Activated T-helper 17 cell treated with anti-CD3 and anti-CD28 coated beads, Interleukin-2, amount 50 U/mL, for 72 hours (primary cell): ENCODE measurements at regions not wholly inside any gene's neighbourhood (a gene's known extent, or its start where the extent isn't known, plus 50 kb on each side); places are given as distances from the start of the nearest gene placed in this dataset.

Experiments
- ATAC-seq: fragments of 150-1000 bp; cut with Tn5 transposase; replicated peaks from 2 replicates; pipeline ENCODE4 v1.10.0; 2021; ENCODE audit warnings: mild to moderate bottlenecking, moderate library complexity
- H3K27ac Mint-ChIP-seq: one replicate; pipeline ENCODE4 v1.8.0; 2022; ENCODE audit warnings: mixed read lengths
- H3K27me3 Mint-ChIP-seq: one replicate; pipeline ENCODE4 v1.8.0; 2022; ENCODE audit warnings: mixed read lengths
- H3K36me3 Mint-ChIP-seq: one replicate; pipeline ENCODE4 v1.8.0; 2022; ENCODE audit warnings: low read depth, mild to moderate bottlenecking, mixed read lengths
- H3K4me1 Mint-ChIP-seq: one replicate; pipeline ENCODE4 v1.8.0; 2022; ENCODE audit warnings: mixed read lengths
- H3K4me3 Mint-ChIP-seq: one replicate; pipeline ENCODE4 v1.8.0; 2022; ENCODE audit warnings: mild to moderate bottlenecking, mixed read lengths
- H3K9me3 Mint-ChIP-seq: one replicate; pipeline ENCODE4 v1.8.0; 2022; ENCODE audit warnings: mixed read lengths

- Mint-ChIP-seq H3K36me3 (no peaks in the 10 kb centered on the region), H3K27me3 (peaks cover 8% of the 10 kb centered on the region), H3K9me3 (peaks cover 12% of the 10 kb centered on the region), H3K4me1 (no peaks in the 10 kb centered on the region), H3K27ac (no peak overlapping the region), H3K4me3 (no peak overlapping the region)
- ATAC-seq: no peak
Observed at GRCh38 chr5:124524552-124525232, 221.7 kb downstream of the ZNF608 start.

- H3K36me3 Mint-ChIP-seq: no peaks in the 10 kb centered on the region
- no peaks in the 10 kb centered on the region for H3K4me1 Mint-ChIP-seq
- no peak overlapping the region for H3K4me3 Mint-ChIP-seq
- H3K27ac Mint-ChIP-seq: no peak overlapping the region
- ATAC-seq: no peak
- H3K27me3 Mint-ChIP-seq: peaks cover 8% of the 10 kb centered on the region
- peaks cover 12% of the 10 kb centered on the region for H3K9me3 Mint-ChIP-seq
Observed at GRCh38 chr5:124523897-124524296, 222.5 kb downstream of the ZNF608 start.

- peaks cover 9% of the 10 kb centered on the region for H3K9me3 Mint-ChIP-seq
- peaks cover 5% of the 10 kb centered on the region for H3K27me3 Mint-ChIP-seq
- H3K27ac Mint-ChIP-seq: no peak overlapping the region
- no peaks in the 10 kb centered on the region for H3K4me1 Mint-ChIP-seq
- no peak for ATAC-seq
- no peak overlapping the region for H3K4me3 Mint-ChIP-seq
- no peaks in the 10 kb centered on the region for H3K36me3 Mint-ChIP-seq
Observed at GRCh38 chr5:124522992-124523391, 223.4 kb downstream of the ZNF608 start.

GRCh38 chr5:124521461-124522230 is 224.8 kb downstream of the ZNF608 start:
- H3K27me3 Mint-ChIP-seq: peaks cover 5% of the 10 kb centered on the region
- H3K4me1 Mint-ChIP-seq: no peaks in the 10 kb centered on the region
- H3K4me3 Mint-ChIP-seq: no peak overlapping the region
- H3K9me3 Mint-ChIP-seq: peaks cover 9% of the 10 kb centered on the region
- no peak for ATAC-seq
- no peaks in the 10 kb centered on the region for H3K36me3 Mint-ChIP-seq
- H3K27ac Mint-ChIP-seq: no peak overlapping the region

GRCh38 chr5:124519396-124519795 is 227.0 kb downstream of the ZNF608 start:
- ATAC-seq: no peak
- no peak overlapping the region for H3K4me3 Mint-ChIP-seq
- H3K4me1 Mint-ChIP-seq: no peaks in the 10 kb centered on the region
- H3K9me3 Mint-ChIP-seq: peaks cover 4% of the 10 kb centered on the region
- H3K27ac Mint-ChIP-seq: no peak overlapping the region
- peaks cover 5% of the 10 kb centered on the region for H3K27me3 Mint-ChIP-seq
- H3K36me3 Mint-ChIP-seq: no peaks in the 10 kb centered on the region

GRCh38 chr5:124516567-124516966 is 229.9 kb downstream of the ZNF608 start:
- ATAC-seq: no peak
- Mint-ChIP-seq H3K27me3 (no peaks in the 10 kb centered on the region), H3K4me1 (no peaks in the 10 kb centered on the region), H3K4me3 (no peak overlapping the region), H3K9me3 (no peaks in the 10 kb centered on the region), H3K27ac (no peak overlapping the region), H3K36me3 (no peaks in the 10 kb centered on the region)

GRCh38 chr5:124515497-124516245 is 230.8 kb downstream of the ZNF608 start:
- Mint-ChIP-seq H3K9me3 (no peaks in the 10 kb centered on the region), H3K4me1 (no peaks in the 10 kb centered on the region), H3K27me3 (no peaks in the 10 kb centered on the region), H3K36me3 (no peaks in the 10 kb centered on the region), H3K4me3 (no peak overlapping the region), H3K27ac (no peak overlapping the region)
- no peak for ATAC-seq

- no peaks in the 10 kb centered on the region for H3K4me1 Mint-ChIP-seq
- H3K4me3 Mint-ChIP-seq: no peak overlapping the region
- no peaks in the 10 kb centered on the region for H3K36me3 Mint-ChIP-seq
- no peaks in the 10 kb centered on the region for H3K27me3 Mint-ChIP-seq
- H3K27ac Mint-ChIP-seq: no peak overlapping the region
- no peaks in the 10 kb centered on the region for H3K9me3 Mint-ChIP-seq
- no peak for ATAC-seq
Observed at GRCh38 chr5:124514956-124515355, 231.5 kb downstream of the ZNF608 start.

- Mint-ChIP-seq H3K27ac (no peak overlapping the region), H3K27me3 (no peaks in the 10 kb centered on the region), H3K4me1 (no peaks in the 10 kb centered on the region), H3K9me3 (no peaks in the 10 kb centered on the region), H3K4me3 (no peak overlapping the region), H3K36me3 (no peaks in the 10 kb centered on the region)
- no peak for ATAC-seq
Observed at GRCh38 chr5:124512952-124513632, 233.3 kb downstream of the ZNF608 start.

GRCh38 chr5:124512236-124512635 is 234.2 kb downstream of the ZNF608 start:
- H3K9me3 Mint-ChIP-seq: no peaks in the 10 kb centered on the region
- H3K36me3 Mint-ChIP-seq: no peaks in the 10 kb centered on the region
- no peak for ATAC-seq
- peaks cover 2% of the 10 kb centered on the region for H3K27me3 Mint-ChIP-seq
- no peak overlapping the region for H3K4me3 Mint-ChIP-seq
- no peak overlapping the region for H3K27ac Mint-ChIP-seq
- H3K4me1 Mint-ChIP-seq: no peaks in the 10 kb centered on the region

GRCh38 chr5:124511791-124512190 is 234.6 kb downstream of the ZNF608 start:
- Mint-ChIP-seq H3K4me3 (no peak overlapping the region), H3K27ac (no peak overlapping the region), H3K36me3 (no peaks in the 10 kb centered on the region), H3K27me3 (peaks cover 3% of the 10 kb centered on the region), H3K9me3 (no peaks in the 10 kb centered on the region), H3K4me1 (no peaks in the 10 kb centered on the region)
- no peak for ATAC-seq

GRCh38 chr5:124507688-124508087 is 238.8 kb downstream of the ZNF608 start:
- H3K27me3 Mint-ChIP-seq: peaks cover 11% of the 10 kb centered on the region
- no peaks in the 10 kb centered on the region for H3K36me3 Mint-ChIP-seq
- H3K27ac Mint-ChIP-seq: no peak overlapping the region
- no peaks in the 10 kb centered on the region for H3K9me3 Mint-ChIP-seq
- no peak for ATAC-seq
- no peak overlapping the region for H3K4me3 Mint-ChIP-seq
- no peaks in the 10 kb centered on the region for H3K4me1 Mint-ChIP-seq

GRCh38 chr5:124504081-124504916 is 242.1 kb downstream of the ZNF608 start:
- H3K27me3 Mint-ChIP-seq: peaks cover 11% of the 10 kb centered on the region
- H3K4me3 Mint-ChIP-seq: no peak overlapping the region
- no peaks in the 10 kb centered on the region for H3K36me3 Mint-ChIP-seq
- ATAC-seq: peak; percentile 34
- H3K27ac Mint-ChIP-seq: no peak overlapping the region
- no peaks in the 10 kb centered on the region for H3K9me3 Mint-ChIP-seq
- H3K4me1 Mint-ChIP-seq: no peaks in the 10 kb centered on the region

- no peak for ATAC-seq
- no peak overlapping the region for H3K4me3 Mint-ChIP-seq
- no peaks in the 10 kb centered on the region for H3K9me3 Mint-ChIP-seq
- H3K4me1 Mint-ChIP-seq: no peaks in the 10 kb centered on the region
- peaks cover 11% of the 10 kb centered on the region for H3K27me3 Mint-ChIP-seq
- H3K36me3 Mint-ChIP-seq: no peaks in the 10 kb centered on the region
- no peak overlapping the region for H3K27ac Mint-ChIP-seq
Observed at GRCh38 chr5:124502551-124502950, 243.9 kb downstream of the ZNF608 start.
